SK-N-SH treated with all-trans-retinoic acid at 6 μM for 48 hours (cell line): ENCODE measurements at regions not wholly inside any gene's neighbourhood (a gene's known extent, or its start where the extent isn't known, plus 50 kb on each side); places are given as distances from the start of the nearest gene placed in this dataset.

Source experiments
- ATAC-seq: fragments of 200-7000 bp; cut with Tn5 transposase; 3 replicates; pipeline ENCODE4 v1.9.1; 2020; ENCODE audit warnings: mild to moderate bottlenecking, moderate library complexity
- ARNTL ChIP-seq: fragments of 450-650 bp; formaldehyde crosslinking; IDR thresholded peaks from 2 replicates; pipeline ENCODE4 v1.5.0; 2020; ENCODE audit warnings: low read depth, mild to moderate bottlenecking, moderate library complexity, borderline replicate concordance
- CSDC2 ChIP-seq: fragments of 250-450 bp; sonication (Bioruptor Pico); IDR thresholded peaks from 2 replicates; pipeline ENCODE4 v1.5.0; 2020; ENCODE audit warnings: mild to moderate bottlenecking, moderate library complexity
- ESRRG ChIP-seq: fragments of 250-450 bp; sonication (Bioruptor Pico); IDR thresholded peaks from 2 replicates; pipeline ENCODE4 v1.6.1; 2021; ENCODE audit warnings: mild to moderate bottlenecking
- GLIS3 ChIP-seq: fragments of 250-450 bp; sonication (Bioruptor Pico); IDR thresholded peaks from 2 replicates; pipeline ENCODE4 v1.5.0; 2020; ENCODE audit warnings: mild to moderate bottlenecking, moderate library complexity
- ISL1 ChIP-seq: fragments of 250-450 bp; sonication (Bioruptor Pico); IDR thresholded peaks from 2 replicates; pipeline ENCODE4 v2.1.2; 2022; ENCODE audit warnings: mild to moderate bottlenecking, moderate library complexity
- OSR1 ChIP-seq: fragments of 250-450 bp; sonication (Bioruptor Pico); IDR thresholded peaks from 2 replicates; pipeline ENCODE4 v1.8.0; 2022; ENCODE audit warnings: moderate library complexity, mild to moderate bottlenecking, inconsistent platforms
- PATZ1 ChIP-seq: fragments of 250-450 bp; sonication (Bioruptor Pico); IDR thresholded peaks from 2 replicates; pipeline ENCODE4 v1.8.0; 2020; ENCODE audit warnings: mild to moderate bottlenecking, moderate library complexity, borderline replicate concordance
- POU6F1 ChIP-seq: fragments of 250-450 bp; sonication (Bioruptor Pico); IDR thresholded peaks from 2 replicates; pipeline ENCODE4 v1.8.0; 2021; ENCODE audit warnings: low read depth, mild to moderate bottlenecking, moderate library complexity, borderline replicate concordance
- PPARA ChIP-seq: fragments of 250-450 bp; sonication (Bioruptor Pico); IDR thresholded peaks from 2 replicates; pipeline ENCODE4 v1.5.0; 2020; ENCODE audit warnings: mild to moderate bottlenecking, borderline replicate concordance
- RARB ChIP-seq: fragments of 250-450 bp; sonication (Bioruptor Pico); IDR thresholded peaks from 2 replicates; pipeline ENCODE4 v1.8.0; 2021; ENCODE audit warnings: mild to moderate bottlenecking, moderate library complexity
- SNAI2 ChIP-seq: fragments of 250-450 bp; sonication (Bioruptor Pico); IDR thresholded peaks from 2 replicates; pipeline ENCODE4 v1.5.0; 2020; ENCODE audit warnings: mild to moderate bottlenecking, moderate library complexity
- TCF4 ChIP-seq: fragments of 250-450 bp; sonication (Bioruptor Pico); IDR thresholded peaks from 2 replicates; pipeline ENCODE4 v1.8.0; 2021; ENCODE audit warnings: mild to moderate bottlenecking, moderate library complexity, borderline replicate concordance
- TOX ChIP-seq: fragments of 250-450 bp; sonication (Bioruptor Pico); IDR thresholded peaks from 2 replicates; pipeline ENCODE4 v1.8.0; 2021; ENCODE audit warnings: mild to moderate bottlenecking, moderate library complexity, borderline replicate concordance
- ZC3H10 ChIP-seq: fragments of 250-450 bp; sonication (Bioruptor Pico); IDR thresholded peaks from 2 replicates; pipeline ENCODE4 v1.5.1; 2021; ENCODE audit warnings: mild to moderate bottlenecking, moderate library complexity
- ZFP3 ChIP-seq: fragments of 250-450 bp; sonication (Bioruptor Pico); IDR thresholded peaks from 2 replicates; pipeline ENCODE4 v1.5.0; 2020; ENCODE audit warnings: mild to moderate bottlenecking, moderate library complexity
- ZFP30 ChIP-seq: fragments of 450-650 bp; formaldehyde crosslinking; IDR thresholded peaks from 2 replicates; pipeline ENCODE4 v1.5.0; 2022; ENCODE audit warnings: mild to moderate bottlenecking, moderate library complexity
- ZNF565 ChIP-seq: fragments of 450-650 bp; formaldehyde crosslinking; conservative IDR thresholded peaks from 2 replicates; pipeline ENCODE4 v1.5.0; 2020; ENCODE audit warnings: low read depth, mild to moderate bottlenecking, moderate library complexity
- ZNF70 ChIP-seq: fragments of 450-650 bp; formaldehyde crosslinking; IDR thresholded peaks from 2 replicates; pipeline ENCODE4 v1.5.0; 2020; ENCODE audit warnings: mild to moderate bottlenecking, moderate library complexity
- TF ChIP-seq, protein P1 (sequence below): fragments of 250-450 bp; sonication (Bioruptor Pico); IDR thresholded peaks from 2 replicates; pipeline ENCODE4 v1.5.1; 2020; ENCODE audit warnings: low read depth, mild to moderate bottlenecking, moderate library complexity
- TF ChIP-seq, protein P2 (sequence below): fragments of 250-450 bp; sonication (Bioruptor Pico); IDR thresholded peaks from 2 replicates; pipeline ENCODE4 v1.5.0; 2020; ENCODE audit warnings: mild to moderate bottlenecking, moderate library complexity
- TF ChIP-seq, protein P3 (sequence below): fragments of 250-450 bp; sonication (Bioruptor Pico); IDR thresholded peaks from 2 replicates; pipeline ENCODE4 v1.5.1; 2021; ENCODE audit warnings: mild to moderate bottlenecking, moderate library complexity

DNA sequence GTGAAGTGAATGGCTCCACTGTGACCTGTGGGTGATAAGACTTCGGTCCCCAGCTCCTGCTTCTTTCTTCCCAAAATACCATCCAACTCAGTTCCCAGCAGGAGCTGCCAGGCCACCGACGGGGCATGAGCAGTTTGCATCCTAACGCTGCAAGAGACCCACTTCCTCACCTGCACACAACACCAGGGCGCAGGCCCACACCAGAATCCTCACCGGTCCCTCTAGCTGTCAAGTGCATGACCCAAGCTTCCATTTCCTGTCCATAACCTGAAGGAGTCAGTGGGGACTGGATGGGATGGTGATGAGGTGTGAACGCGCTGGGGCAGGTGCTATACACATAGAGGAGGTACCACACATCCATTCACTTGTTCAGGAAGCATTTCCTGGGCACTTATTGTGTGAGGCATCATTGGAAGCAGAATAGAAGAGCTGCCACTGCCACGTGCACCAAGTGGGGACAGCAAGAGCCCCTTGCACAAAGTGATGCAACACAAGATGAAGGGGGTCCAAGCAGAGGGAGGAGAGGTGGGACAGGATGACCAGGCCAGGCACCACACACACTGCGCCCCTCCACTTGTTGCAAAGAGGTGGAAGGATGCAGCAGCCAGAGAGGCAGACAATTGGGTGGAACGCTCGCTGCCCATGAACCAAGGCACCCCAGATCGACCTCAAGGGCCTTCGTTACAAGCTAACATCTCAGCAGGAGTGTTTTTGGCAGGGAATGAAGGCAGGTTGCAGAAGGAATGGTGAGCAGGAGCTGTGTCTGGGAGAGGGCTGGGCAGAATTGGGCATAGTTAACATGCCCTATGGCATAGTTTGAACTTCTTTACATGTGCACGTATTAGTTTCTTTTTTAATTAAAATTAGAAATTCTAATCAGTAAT, 605.8 kb upstream of the MGMT start:
- TF ChIP-seq ISL1 (CRISPR knock-in tag): no peak
- TF ChIP-seq GLIS3: no peak
- TF ChIP-seq, protein P1, sequence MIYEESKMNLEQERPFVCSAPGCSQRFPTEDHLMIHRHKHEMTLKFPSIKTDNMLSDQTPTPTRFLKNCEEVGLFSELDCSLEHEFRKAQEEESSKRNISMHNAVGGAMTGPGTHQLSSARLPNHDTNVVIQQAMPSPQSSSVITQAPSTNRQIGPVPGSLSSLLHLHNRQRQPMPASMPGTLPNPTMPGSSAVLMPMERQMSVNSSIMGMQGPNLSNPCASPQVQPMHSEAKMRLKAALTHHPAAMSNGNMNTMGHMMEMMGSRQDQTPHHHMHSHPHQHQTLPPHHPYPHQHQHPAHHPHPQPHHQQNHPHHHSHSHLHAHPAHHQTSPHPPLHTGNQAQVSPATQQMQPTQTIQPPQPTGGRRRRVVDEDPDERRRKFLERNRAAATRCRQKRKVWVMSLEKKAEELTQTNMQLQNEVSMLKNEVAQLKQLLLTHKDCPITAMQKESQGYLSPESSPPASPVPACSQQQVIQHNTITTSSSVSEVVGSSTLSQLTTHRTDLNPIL (CRISPR knock-in tag): no peak
- TF ChIP-seq ZNF70 (CRISPR knock-in tag): no peak
- no peak for TF ChIP-seq ZC3H10 (CRISPR knock-in tag)
- no peak for TF ChIP-seq OSR1 (CRISPR knock-in tag)
- no peak for TF ChIP-seq POU6F1 (CRISPR knock-in tag)
- no peak for TF ChIP-seq RARB (CRISPR knock-in tag)
- TF ChIP-seq PATZ1: no peak
- no peak for ATAC-seq

DNA sequence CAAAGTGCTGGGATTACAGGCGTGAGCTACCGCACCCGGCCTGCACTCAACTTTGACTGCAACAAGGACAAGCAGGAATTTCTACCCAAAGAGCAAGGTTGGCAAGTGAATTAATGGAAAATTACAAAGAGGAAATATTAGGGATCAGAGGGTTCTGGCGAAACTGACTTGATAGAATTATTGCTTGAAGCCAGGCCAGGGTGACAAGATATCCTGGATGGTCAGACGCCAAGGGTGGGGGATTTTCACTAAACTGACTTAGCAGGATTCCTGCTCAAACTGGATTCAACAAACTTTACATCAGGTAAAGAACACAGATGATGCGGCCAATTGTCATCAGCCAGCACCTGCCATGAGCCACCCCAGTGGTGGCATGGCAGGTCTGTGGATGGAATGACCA, 603.6 kb upstream of the MGMT start:
- no peak for ATAC-seq
- TF ChIP-seq ZFP30: no peak

GRCh38 chr10:128863823-128864405, 603.1 kb upstream of the MGMT start:
- ATAC-seq: no peak
- TF ChIP-seq ARNTL (CRISPR knock-in tag) (no peak), PPARA (CRISPR knock-in tag) (no peak), PATZ1 (no peak), ZNF70 (CRISPR knock-in tag) (no peak), ZFP3 (CRISPR knock-in tag) (no peak), TOX (CRISPR knock-in tag) (no peak), ISL1 (CRISPR knock-in tag) (no peak), CSDC2 (CRISPR knock-in tag) (no peak), ZFP30 (no peak), RARB (CRISPR knock-in tag) (no peak), ZNF565 (CRISPR knock-in tag) (no peak), SNAI2 (CRISPR knock-in tag) (no peak), OSR1 (CRISPR knock-in tag) (no peak), TCF4 (CRISPR knock-in tag) (no peak), ESRRG (CRISPR knock-in tag) (no peak)
- TF ChIP-seq, protein P1 (CRISPR knock-in tag): no peak
- TF ChIP-seq, protein P2, sequence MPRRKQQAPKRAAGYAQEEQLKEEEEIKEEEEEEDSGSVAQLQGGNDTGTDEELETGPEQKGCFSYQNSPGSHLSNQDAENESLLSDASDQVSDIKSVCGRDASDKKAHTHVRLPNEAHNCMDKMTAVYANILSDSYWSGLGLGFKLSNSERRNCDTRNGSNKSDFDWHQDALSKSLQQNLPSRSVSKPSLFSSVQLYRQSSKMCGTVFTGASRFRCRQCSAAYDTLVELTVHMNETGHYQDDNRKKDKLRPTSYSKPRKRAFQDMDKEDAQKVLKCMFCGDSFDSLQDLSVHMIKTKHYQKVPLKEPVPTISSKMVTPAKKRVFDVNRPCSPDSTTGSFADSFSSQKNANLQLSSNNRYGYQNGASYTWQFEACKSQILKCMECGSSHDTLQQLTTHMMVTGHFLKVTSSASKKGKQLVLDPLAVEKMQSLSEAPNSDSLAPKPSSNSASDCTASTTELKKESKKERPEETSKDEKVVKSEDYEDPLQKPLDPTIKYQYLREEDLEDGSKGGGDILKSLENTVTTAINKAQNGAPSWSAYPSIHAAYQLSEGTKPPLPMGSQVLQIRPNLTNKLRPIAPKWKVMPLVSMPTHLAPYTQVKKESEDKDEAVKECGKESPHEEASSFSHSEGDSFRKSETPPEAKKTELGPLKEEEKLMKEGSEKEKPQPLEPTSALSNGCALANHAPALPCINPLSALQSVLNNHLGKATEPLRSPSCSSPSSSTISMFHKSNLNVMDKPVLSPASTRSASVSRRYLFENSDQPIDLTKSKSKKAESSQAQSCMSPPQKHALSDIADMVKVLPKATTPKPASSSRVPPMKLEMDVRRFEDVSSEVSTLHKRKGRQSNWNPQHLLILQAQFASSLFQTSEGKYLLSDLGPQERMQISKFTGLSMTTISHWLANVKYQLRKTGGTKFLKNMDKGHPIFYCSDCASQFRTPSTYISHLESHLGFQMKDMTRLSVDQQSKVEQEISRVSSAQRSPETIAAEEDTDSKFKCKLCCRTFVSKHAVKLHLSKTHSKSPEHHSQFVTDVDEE (CRISPR knock-in tag): no peak
- TF ChIP-seq, protein P3, sequence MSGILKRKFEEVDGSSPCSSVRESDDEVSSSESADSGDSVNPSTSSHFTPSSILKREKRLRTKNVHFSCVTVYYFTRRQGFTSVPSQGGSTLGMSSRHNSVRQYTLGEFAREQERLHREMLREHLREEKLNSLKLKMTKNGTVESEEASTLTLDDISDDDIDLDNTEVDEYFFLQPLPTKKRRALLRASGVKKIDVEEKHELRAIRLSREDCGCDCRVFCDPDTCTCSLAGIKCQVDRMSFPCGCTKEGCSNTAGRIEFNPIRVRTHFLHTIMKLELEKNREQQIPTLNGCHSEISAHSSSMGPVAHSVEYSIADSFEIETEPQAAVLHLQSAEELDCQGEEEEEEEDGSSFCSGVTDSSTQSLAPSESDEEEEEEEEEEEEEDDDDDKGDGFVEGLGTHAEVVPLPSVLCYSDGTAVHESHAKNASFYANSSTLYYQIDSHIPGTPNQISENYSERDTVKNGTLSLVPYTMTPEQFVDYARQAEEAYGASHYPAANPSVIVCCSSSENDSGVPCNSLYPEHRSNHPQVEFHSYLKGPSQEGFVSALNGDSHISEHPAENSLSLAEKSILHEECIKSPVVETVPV: no peak
